Fibroblast of gingiva (primary cell): ENCODE measurements at regions not wholly inside any gene's neighbourhood (a gene's known extent, or its start where the extent isn't known, plus 50 kb on each side); places are given as distances from the start of the nearest gene placed in this dataset.
"Not testable (repeated sequence)": the region's sequence is repeated elsewhere in the genome, so short reads cannot be mapped to it uniquely, and the experiment has no call there.

Experiments used
- DNase-seq: peaks from one replicate; pipeline ENCODE4 v3.0.0-alpha.2; 2011; ENCODE audit warnings: low read depth

DNA sequence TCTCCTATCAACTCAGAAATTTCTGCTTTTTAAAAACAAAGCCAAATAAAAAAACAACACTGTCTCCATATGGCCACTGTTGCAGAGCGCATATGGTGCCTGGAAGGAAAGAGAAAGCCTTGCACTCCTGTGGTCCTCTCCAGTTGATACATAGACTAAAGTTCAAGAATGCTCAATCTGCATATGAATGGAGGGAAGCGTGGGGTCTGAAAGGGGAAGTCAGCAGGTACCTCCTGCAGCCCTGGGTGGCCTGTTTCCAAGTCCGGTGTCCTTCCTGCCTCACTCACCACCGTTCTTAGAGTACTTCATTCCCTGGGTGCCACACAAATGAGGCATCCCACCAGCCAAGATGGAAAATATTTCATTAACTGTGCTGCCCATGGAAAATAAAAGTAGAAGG lies 138.3 kb upstream of the PALS2 start:
- DNase-seq, result no peak

DNA sequence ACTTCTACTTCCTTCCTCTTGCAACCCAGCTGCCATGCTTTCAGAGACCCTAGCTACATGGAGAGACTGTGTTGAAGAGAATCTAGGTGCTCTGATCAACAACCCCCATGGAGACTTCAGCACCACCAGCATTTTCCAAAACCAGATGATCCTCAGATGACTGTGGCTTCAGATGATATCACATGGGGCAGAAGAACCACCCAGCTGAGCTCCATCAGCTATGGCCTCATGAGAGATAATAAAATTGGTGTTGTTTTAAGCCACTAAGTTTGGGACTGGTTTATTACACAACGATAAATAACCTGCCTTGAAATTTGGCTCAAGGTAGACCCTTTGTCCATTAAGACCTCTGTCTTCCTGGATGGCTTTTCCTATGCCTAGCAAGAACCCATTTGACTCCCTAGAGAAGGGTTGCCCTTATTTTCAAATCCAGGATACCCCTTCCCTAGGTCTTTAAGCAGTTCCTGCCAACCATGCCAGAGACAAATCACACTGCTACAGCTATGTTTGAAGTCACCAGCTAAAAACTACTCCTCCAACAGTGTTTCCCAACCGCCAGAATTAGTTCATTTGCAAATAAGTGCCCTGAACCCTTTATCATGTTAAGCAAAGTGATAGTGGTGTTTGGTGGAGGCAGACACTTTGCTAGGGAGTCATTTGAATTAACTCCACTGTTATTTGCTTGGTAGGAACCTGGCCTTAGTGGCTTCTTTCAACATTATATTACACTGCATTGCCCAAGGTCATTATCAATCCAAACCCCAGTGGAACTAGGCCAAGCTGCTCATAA lies 136.9 kb upstream of the PALS2 start:
- DNase-seq, result no peak

DNA sequence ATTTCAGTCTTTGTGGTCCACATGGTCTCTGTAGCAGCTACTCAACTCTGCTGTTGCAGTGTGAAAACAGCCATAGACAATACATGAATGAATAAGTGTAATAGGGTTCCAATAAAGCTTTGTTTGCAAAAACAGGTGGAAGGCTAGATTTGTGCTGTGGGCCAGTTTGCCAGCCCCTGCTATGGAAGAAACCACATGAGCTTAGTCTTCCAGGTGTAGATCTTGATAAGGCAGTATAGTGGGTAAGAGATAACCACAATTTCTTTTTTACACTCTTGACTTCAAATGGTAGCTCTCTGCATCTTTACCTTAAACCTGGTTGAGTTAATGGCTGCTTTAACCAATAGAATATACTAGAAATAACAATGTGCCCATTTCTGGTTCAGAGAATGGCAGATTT lies 135.0 kb upstream of the PALS2 start:
- no peak for DNase-seq

DNA sequence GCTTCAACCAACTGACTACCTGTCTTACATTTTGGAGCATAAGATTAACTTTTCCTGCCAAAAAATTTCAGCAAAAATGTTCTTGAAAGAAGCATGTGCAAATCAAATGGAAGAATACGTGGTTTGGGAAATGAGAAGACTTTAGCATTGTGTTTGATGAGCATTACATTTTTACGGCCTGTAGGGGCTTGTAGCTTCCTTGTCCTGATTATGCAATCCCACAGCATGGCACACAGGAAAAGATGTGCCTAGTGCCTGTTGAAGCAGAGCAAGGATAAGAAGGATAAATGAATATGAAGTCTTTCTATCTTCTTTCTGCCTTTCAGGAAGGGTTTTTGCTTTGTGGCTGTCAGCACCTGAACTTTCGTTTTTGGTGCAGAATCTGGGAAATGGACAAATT lies 134.1 kb upstream of the PALS2 start:
- not testable (repeated sequence) for DNase-seq

DNA sequence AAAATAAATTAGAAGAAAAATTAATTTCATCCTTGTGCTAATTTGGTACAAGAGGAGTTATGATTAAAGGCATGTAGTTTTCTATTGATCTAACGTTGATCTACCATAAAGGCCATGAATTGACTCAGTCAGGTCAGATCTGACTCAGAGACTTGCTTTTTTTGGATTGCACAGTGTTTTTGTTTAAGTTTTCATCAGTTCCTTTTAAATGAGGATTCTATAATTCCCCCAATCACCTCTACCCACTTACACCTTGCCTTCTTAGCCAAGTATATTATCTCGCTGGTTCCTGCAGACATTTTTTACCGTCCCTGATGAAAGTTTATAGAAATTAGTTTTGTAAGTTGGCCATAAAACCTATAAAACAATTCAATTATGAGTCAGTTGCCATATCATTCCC lies 132.4 kb upstream of the PALS2 start:
- no peak for DNase-seq

DNA sequence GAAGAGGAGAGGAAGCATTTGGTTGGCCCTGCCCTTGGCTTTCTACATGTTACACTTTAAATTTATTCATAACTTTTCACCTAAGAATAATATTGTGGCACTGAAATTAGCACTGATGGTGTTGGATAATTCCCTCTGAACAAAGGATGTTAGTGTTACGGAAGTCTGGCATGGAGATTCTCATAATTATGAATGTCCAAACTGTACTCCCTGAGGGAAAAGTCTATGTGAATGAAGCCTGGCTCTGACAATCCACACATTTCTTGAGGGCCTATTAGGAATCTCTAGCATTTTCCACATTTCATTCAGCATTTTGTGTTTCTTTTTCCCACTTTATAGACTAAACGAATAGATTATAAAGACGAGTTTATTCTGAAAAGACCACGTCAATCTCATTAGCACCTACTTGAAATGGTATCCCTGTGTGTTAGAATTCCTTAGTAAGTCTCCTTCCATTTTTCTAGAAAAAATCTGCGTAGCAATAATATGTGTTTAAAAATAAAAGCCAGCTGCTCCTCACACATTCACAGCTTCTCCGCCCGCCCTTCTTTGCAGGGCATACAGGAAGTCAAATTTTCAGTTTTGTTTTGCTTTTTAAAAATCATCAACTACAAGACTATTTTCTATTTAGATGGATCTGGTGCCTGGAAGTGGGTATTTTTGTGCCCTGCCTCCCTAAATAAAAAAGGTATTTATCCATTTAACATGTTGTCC lies 131.8 kb upstream of the PALS2 start:
- no peak for DNase-seq

DNA sequence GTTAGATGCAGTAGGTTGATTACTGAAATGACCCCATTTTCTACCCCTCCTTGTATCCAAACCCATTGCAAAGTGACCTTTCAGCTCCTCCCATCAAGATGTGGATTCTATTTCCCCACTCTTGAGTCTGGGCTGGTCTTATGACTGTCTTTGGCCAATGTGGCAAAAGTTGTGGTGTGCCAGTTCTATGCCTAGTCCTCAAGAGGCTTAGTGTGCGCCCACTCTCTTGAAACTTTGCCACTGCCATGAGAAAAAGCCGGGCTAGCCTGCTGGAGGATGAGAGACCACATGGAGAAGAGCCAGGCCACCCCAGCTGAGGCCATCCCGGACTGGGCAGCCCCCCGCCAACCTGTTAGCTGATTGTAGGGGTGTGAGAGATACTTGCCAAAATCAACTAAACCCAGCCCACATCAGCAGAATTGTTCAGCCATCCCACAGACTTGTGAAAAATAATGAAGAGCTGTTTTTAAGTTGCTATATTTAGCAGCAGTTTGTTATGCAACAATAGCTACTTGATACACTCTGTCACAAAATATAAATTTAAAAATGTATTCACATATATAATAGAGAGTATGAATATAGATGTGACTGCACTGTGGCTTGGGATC lies 131.0 kb upstream of the PALS2 start:
- no peak for DNase-seq

DNA sequence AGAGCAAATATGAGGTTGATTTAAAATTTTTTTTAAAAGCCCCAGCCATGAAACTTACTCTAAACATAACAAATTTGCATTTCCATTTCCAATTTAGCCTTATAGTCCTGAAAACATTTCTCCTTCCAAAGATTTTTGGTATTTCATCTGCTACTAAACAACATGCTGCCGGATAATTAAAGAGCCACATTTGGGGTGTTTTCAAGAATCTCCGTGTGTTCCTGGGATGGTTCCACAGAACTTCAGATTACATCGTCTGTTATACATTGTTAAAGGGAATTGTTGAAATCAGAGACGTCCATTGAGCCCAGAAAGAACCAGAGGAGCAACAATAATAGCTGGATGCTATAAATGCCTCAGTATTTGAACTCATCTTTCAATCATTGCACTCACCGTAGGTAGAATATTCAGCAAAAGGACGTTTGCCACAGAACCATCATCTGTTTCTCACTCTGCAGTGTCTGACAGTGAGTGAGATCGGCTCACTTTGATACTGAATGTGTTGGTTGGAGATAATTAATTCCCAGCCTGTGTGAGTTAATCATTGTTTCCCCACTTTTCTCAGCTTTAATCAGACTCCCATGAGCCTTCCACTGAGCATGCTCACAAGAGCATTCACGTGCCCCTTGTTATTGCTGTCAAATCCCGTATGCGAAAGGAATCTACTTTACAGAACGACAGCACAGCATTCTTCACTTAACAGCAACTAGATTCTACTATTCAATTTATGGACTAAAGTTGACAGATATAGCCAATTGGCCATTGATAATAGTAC lies 128.4 kb upstream of the PALS2 start:
- DNase-seq, result no peak

DNA sequence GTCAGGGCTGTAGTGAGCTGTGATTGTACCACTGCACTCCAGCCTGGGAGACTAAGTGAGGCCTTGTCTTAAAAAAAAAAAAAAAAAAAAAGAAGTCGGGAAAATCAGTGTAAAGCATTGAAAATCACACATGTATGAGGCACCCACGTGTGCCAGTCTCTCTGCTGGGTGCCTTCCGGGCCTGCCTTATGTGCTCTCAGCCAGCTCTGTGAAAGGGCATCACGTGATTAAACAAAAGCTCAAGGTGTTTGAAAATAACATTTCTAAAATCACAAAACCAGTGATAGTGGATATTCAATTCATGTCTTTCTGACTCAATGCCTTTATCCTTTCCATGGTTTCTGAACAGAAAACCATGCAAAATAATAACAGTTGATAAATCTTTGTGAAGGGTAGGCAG lies 125.2 kb upstream of the PALS2 start:
- no peak for DNase-seq

DNA sequence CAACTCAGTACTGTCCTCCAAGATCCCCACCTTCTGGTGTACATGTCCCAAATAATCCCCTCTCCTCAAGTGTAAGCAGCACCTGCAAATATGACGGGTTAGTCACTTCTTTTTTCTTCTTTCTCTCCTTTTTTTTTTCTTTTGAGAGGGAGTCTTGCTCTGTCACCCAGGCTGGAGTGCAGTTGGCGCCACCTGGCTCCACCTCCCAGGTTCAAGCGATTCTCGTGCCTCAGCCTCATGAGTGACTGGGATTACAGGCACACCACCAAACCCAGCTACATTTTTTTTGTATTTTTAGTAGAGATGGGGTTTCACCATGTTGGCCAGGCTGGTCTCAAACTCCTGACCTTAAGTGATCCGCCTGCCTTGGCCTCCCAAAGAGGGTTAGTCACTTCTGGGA lies 123.8 kb upstream of the PALS2 start:
- not testable (repeated sequence) for DNase-seq

DNA sequence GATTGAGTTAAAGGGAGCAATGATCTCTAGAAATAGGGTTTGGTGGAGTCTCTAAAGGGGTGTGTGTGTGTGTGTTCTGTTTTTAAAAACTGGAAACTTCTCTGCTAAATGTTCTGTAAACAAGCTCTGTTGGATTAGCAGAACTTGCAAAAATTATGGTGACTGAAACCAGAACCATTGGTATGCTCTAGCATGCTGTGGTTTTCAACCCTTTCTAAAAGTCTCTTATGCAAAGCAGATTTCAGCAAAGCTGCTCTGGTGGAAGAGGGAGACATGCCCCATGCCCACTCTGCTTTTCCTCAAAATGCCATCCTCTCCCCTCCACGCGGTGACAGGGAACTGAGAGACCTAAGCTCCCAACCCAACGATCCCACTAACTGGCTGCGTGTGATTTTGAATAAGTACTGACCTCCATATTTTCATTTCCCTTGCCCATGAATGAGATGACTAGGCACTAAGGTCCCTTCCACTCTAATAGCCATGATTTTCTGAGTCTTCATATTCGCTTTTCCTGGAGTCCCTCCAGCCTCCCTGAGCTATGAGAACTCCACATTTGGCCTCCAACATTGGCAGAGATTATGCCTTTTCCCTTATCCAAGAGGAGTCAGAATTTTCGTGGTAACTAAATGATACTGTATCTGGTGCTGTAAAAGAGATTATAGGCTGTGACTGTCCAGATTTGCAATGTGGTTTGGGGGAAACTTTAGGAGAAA lies 117.3 kb upstream of the PALS2 start:
- DNase-seq, result no peak

DNA sequence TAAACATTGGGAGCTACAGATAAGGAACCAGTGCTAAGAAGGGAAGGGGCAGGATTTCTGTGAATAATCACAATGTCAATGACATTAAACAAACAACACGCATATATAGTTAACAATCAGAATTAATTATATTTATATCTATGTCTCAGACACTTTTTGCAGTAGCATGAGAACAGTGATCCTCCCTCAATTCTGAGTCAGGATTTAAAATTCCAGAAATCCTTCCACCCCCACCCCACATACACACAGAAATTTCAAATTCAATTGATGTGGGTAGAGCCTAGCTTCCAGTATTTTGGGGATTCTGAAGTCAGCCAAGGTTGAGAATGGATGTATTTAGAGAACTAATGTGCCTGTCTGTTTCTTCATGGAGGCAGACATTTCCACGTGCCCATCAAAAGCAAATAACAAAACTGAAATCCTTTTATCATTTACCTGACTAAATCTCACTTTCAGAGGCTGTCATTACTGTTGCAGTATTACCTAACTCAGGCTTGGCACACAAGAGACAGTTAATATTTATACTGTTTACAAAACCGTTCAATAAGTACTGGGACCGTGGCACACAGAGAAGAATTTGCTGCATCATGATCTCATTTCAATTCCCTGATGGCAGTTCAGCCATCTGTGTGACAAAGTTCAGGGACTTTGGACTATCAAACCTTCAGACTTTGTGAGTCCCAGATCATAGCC lies 116.6 kb upstream of the PALS2 start:
- no peak for DNase-seq

DNA sequence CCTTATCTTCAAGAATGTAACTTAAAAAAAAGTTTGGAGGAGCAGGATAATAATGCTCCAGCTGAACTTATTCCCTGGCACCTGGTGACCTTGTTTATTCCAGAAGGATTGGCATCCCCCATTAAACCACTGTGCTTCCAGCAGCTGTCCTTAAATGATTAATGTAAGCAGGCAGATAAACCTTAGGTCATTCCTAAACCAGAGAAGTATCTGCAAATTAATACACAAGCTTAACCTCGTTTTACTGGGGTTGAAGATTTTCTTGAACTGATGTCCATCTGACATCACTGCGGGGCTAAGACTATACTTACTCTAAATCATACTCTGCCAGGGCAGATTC lies 116.1 kb upstream of the PALS2 start:
- DNase-seq, result no peak

DNA sequence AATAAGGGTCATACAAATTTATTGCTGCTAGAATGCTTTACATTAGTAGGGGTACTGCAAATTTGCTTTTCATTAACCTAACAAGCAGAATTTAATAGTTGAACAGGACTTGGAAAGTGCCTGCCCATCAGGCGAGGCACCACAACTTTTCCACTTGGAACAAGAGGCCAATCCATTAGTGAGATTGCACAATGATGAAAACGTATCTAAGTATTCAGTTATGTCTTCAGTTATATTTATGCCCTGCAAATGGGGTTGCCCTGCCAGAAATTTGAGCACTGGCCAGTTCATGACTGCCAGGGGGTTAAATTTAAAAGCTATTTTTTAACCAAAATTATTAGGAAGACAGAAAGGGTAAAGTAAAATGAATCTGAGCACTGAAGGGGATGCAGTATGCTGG lies 111.1 kb upstream of the PALS2 start:
- no peak for DNase-seq

DNA sequence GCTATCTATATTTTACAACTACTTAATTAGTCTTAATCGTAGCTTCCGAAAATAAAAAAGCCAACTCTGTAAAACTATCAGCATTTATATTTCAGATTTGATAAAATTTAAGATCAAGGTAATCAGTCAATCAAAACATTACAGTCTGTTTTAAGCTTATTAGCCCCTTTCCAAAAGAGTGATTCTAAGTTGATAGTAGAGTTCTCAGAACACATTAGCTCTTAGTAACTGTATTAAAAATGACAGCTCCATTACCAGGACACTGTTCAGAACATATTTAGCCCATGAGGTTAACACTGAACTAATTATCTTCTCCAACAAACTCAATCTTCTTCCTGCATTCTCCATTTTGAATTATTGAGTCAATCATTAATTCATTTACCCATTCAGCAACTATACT lies 110.3 kb upstream of the PALS2 start:
- DNase-seq, result no peak

DNA sequence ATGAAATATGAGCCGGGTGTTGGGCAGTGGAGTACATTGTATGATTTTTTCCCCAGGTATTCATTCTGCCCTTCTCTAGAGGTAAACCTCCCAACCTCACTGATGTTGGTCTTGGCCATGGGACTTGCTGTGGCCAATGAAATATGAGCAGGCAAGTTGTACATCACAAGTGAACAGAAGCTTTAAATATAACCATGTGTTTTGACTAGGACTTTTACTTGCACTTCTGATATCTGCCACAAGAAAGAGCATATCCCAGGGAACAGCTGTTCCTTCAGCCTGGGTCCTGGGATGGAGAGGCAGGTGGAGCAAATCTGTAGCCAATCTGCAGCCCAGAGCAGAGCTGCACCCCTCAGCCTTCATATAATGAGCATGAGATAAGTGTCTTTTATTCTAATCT lies 109.8 kb upstream of the PALS2 start:
- DNase-seq, result no peak

DNA sequence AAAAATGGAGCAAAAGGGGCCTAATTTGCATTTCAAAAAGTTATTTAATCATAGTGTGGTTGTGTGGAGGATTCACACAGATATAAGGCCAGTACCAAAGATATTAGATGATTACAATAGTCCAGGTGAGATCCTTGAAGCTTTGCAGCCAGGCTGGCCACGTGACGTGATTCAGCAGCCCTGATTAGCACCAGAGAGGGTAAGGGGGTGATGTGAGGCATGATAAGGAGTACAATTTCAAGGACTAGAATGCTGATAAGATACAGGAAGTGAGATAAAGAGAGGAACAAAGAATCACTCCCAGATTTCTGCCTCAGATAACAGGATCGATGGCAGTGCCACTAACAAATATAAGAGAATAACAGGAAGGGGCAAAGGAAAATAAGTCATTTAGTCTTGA lies 108.4 kb upstream of the PALS2 start:
- no peak for DNase-seq

DNA sequence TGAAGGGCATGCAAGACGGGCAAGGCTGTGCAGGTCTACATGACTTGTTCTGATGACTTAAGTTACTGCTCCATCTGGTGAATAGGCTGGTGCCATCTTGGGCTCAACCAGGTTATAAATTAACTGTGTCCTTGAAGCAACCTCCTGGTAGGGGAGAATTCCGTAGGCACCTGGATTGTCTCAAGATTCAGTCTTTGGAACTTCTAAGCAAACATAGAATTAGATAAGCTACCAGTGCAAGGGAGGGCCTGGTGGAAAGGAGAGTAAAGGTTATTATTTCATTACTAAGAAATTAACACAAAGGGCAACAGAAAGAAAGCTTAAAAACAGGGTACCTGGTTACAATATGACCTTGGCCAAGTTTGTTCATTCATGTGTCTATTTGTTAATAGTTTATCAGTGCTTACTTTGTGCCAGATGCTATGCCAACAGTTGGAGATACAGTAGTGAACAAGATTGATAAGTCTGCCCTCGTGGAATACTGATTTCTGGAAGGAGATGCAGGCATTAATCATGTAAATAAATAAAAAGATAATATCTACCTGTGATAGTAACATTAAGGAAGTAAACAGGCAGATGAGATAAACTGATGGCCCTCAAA lies 107.0 kb upstream of the PALS2 start:
- no peak for DNase-seq

DNA sequence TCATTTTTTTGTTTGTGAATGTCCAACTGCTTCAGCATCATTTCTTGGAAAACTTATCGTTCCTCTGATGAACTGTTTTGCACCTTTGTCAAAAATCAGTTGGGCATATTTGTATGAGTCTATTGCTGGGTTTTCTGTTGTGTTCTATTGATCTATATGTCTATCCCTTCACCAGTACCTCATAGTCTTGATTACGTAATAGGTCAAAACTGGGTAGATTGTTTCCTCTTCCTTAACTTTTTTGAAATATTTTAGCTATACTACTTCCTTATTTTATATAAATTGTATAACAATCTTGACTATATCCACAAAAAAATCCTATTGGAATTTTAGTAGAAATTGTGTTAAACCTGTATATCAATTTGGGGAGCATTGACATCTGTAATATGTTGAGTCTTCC lies 104.1 kb upstream of the PALS2 start:
- no peak for DNase-seq

DNA sequence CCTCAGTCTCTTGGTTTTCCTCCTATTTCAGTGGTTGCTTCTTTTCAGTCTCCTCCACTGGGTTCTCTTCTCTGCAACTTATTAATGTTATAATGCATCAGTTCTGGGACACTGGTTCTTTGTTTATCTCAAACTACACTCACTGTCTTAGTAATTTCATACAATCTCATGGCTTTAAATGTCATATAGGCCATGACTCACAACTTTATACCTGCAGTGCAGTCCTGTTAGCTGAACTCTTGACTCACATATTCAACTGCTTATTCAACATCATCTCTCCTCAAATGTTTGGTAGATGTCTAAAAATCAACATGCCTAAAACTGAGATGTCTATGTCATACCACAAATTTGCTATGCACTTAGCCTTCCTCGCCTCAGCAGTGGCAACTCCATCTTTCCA lies 101.2 kb upstream of the PALS2 start:
- DNase-seq, result no peak
